OCI-LY1 (cell line): ENCODE measurements at regions not wholly inside any gene's neighbourhood (a gene's known extent, or its start where the extent isn't known, plus 50 kb on each side); places are given as distances from the start of the nearest gene placed in this dataset.
"Not testable (repeated sequence)": the region's sequence is repeated elsewhere in the genome, so short reads cannot be mapped to it uniquely, and the experiment has no call there.

Experiments
- EZH2 ChIP-seq: fragments of 200-600 bp; sonication (generic), shearing (Covaris generic); IDR thresholded peaks from 2 replicates; pipeline ENCODE4 v1.8.0; 2017; ENCODE audit warnings: borderline replicate concordance, mixed run types, mild to moderate bottlenecking, antibody characterized with exemption, low read length, moderate library complexity, mixed read lengths
- TF ChIP-seq, protein P1 (sequence below): fragments of 200-600 bp; sonication (generic), shearing (Covaris generic); IDR thresholded peaks from 2 replicates; pipeline ENCODE4 v1.5.1; 2017; ENCODE audit warnings: mild to moderate bottlenecking, antibody characterized with exemption, low read length, moderate library complexity, mixed read lengths

DNA sequence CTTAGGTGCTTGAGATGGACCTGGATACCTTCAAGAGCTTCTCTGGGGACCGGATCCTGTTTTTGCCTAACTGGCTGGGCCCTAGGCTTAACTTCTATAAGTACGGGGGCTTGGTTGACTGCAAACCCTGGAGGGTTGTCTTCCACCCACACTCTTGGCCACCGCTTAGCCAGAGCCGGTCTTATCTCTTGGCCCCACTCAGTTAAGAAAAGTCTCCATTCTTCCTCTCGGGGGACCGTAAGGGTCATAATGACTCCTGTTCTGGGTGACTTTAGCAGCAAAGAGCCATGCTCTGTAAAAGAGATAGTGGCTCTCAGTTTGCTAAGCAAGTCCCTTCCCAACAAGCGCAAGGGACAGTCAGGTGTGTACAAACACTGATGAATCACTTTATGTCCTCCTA lies 153.2 kb downstream of the UNC93B1 start:
- TF ChIP-seq, protein P1, sequence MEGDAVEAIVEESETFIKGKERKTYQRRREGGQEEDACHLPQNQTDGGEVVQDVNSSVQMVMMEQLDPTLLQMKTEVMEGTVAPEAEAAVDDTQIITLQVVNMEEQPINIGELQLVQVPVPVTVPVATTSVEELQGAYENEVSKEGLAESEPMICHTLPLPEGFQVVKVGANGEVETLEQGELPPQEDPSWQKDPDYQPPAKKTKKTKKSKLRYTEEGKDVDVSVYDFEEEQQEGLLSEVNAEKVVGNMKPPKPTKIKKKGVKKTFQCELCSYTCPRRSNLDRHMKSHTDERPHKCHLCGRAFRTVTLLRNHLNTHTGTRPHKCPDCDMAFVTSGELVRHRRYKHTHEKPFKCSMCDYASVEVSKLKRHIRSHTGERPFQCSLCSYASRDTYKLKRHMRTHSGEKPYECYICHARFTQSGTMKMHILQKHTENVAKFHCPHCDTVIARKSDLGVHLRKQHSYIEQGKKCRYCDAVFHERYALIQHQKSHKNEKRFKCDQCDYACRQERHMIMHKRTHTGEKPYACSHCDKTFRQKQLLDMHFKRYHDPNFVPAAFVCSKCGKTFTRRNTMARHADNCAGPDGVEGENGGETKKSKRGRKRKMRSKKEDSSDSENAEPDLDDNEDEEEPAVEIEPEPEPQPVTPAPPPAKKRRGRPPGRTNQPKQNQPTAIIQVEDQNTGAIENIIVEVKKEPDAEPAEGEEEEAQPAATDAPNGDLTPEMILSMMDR: not testable (repeated sequence)
- TF ChIP-seq EZH2: not testable (repeated sequence)
